HG03469 (cell line): ENCODE measurements at regions not wholly inside any gene's neighbourhood (a gene's known extent, or its start where the extent isn't known, plus 50 kb on each side); places are given as distances from the start of the nearest gene placed in this dataset.
"Not testable (repeated sequence)": the region's sequence is repeated elsewhere in the genome, so short reads cannot be mapped to it uniquely, and the experiment has no call there.

ENCODE experiments used
- ATAC-seq: cut with Tn5 transposase; IDR thresholded peaks from one replicate; pipeline ENCODE4 v1.9.1; 2021; ENCODE audit warnings: mild to moderate bottlenecking, moderate library complexity, moderate number of reproducible peaks; ENCODE audit not compliant: unreplicated experiment

DNA sequence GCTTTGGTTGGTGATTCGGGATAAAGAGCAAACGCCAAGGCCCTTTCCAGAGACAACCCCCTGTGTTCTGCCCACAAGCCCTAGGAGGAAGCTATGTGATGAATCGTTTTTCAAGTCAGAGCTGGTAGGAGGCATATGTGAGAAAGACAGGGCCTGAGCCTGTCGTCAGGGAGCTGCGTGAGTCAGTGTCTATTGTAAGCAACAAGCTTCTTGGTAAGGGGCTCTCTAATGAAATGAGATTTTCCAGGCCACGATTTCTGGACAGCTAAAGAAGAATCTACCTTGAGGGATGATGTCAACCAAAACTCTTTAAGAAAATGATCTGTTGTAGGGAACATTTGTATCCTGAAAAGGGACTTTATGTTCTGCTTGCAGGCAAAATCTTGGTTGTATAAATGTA, 318.9 kb upstream of the IL12A start:
- ATAC-seq = no peak

DNA sequence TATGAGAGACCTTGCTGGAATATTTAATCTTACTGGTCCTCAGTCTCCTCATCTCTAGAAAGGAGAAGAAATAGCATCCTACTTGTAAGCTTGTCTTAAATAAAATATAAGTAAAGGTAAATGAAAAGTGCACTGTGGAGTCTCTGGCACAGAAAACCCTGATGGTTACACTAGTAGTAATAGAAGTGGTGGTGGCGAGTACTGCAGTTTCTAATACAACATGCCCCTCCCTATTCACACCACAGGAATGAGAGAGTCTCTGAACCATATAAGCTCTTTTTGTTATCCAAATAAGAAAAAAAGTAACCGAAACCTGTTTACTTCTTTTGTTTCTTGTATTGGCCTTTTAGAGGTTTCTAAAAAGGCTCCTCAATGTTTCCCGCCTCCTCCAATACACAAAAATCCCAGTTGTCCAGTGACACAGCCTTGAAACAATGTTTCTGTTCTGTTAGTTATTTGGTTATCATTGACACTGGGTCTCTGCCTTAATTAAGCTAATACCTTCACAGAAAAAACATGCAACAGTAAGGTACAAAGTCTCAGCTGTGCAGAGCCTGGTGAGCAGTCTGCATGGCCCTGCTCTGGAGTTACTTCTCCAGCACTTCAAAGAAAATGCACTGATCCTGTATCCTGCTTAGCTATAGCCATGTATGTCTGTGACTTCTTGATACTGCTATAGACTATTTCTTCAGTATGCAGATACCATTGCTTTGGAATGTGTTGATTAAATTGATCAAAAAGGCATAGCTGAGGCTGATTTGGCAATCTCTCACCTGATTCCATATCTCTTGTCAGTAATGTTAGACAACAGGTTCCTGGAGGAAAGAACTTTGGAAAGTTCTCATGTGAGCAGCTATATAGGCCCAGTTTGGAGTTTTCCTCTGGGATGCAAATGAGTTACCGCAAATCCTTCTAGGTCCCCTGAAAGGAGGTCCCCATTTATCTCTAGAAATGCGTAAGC, 315.6 kb upstream of the IL12A start:
- no peak for ATAC-seq

DNA sequence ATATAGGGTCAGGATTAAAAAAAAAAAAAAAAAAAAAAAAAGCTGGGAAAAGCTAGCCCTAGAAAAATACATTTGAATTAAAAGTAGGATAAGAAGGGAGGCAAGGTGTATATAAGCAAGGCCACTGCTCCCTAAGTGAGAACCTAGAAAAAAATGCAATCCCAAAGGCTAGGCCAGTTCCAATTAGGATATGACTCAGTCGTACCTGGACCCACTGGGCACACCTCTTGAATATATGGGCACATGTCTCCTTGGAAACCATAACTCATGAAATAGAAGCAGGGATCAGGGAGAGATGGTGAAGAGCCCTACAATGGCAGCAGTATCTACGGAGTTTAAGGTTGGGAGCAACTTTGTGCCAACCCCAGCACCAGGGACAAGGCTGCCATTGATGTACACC, 314.1 kb upstream of the IL12A start:
- no peak for ATAC-seq

DNA sequence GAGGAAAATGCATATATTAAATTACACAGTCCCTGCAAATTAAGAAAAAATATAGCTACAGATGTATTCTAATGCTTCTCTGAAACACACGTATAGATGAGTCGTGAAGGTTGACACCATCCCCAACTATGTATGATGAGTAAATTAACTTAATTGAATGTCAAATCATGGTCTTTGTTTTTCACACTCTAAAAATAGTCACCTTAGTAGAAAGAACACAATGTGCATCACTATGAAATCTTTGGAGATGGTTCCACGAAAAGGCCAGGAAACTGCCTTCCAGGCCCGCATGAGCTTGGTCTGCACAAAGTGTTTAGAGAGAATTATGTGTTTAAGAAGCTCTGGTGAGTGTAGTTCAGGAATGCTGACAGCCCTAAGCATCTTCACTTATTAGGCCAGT, 313.4 kb upstream of the IL12A start:
- ATAC-seq = no peak

DNA sequence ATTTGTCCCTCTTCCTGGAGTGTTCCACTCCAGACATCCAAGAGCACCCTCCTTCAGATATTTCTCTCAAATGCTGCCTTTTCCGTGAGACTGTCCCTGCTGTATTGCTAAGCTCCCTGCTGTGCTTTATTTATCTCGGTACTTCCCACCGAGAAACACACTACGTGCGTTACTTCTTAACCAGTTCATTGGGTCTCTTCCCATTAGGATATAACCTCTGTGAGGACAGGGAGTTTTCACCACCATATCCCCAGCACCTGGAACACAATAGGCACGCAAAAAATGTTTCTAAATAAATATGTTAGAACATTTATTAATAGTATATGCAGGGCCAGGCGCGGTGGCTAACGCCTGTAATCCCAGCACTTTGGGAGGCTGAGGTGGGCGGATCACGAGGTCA, 308.7 kb upstream of the IL12A start:
- no peak for ATAC-seq

DNA sequence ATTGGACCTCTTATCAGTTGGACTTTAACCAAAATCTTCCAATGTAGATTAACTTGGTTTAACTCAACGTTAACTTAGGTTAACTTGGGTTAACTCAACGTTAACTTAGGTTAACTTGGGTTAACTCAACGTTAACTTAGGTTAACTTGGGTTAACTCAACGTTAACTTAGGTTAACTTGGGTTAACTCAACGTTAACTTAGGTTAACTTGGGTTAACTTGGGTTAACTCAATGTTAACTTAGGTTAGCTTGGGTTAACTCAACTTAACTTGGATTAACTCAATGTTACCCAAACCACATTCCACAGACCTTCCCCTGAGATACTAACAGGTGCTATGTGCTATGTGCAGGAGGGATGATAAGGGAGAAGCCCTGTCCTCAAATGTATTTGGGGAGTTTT, 306.9 kb upstream of the IL12A start:
- ATAC-seq = not testable (repeated sequence)

DNA sequence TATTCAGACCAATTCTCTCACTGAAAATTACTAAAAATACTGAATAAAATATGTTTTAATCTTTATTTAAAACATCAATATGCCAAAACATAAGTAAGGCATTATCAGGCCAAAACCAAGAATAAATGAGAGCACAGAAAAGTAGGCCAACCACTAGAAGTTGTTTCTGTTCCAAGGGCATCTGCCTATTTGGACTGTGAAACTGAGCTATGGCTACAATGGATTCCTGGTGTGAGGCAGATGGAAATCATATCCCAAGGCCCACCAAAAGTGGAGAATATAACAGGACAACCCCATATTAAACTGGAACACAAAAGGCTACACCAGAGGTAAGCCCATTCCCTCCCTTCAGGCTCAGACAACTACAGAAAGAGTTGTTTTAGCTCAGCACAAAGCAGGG, 302.8 kb upstream of the IL12A start:
- ATAC-seq = no peak

DNA sequence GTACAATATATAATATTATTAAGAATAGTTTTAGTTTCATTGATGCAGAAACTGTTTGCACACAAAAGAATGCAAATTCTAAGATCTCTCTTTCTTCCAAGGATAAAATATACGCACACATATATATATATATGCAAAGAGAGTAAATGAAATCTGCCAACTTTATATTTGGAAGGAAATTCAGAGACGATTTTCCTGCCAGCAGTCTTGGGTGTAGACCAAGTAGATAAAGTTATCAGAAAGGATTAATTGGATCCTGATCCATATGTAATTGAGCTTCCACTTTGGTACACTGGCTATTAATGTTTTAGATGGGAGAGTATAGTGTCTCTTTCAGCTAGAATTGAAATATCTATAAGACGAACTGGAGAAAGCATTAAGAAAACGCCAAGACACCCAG, 295.4 kb upstream of the IL12A start:
- no peak for ATAC-seq

DNA sequence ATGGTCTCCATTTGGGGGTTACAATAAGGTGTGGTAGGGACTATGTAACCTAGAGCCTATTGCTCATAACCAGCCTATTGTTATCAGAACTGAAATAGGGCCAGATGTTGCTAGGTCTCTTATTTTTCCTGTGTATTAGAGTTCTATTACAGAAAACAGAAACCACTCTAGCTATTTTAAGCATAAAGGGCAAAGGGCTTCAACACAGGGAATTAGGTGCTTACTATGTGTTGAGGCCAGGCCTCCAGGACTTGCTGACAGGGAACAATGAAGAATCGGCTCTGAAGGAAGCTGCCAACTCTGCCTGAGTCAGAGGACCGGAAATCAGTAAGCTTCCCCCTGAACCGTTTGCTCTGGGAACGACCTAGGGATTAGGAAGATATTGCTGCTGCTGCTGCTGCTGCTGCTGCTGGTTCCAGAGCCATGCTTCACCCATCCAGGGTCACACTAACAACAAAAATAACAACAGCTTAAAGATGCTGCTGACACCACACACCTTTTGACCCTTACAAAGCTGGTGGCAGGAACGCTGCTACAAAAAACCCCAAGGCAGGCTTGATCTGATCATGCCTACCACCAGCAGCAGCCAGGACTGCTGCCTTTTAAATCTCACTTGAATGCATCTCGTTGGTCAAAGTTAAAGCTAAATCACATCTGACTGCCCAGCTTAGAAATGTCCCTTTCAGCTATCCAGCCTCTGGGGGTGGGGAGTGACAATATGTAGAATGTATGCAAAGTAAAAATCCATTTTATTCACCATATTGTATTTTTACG, 276.9 kb upstream of the IL12A start:
- ATAC-seq = no peak

DNA sequence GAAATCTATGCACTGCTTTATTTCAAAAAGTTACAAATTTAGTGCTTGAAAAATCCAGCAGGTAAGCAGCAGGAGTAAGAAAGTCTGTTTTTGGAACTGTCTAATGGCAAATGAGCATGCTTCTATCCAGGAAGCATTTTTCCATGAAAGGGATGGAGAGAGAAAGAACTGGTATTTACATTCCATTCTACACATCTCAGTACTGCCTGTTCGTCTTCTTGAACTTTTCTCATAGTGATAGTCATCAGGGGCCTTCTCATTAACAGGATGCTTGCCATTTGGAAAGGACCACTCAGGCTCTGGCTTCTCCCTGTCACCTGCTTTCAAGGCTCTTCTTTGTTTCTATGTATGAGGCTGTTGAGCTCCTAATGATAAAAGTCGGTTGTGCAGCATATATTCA, 267.3 kb upstream of the IL12A start:
- ATAC-seq = no peak

DNA sequence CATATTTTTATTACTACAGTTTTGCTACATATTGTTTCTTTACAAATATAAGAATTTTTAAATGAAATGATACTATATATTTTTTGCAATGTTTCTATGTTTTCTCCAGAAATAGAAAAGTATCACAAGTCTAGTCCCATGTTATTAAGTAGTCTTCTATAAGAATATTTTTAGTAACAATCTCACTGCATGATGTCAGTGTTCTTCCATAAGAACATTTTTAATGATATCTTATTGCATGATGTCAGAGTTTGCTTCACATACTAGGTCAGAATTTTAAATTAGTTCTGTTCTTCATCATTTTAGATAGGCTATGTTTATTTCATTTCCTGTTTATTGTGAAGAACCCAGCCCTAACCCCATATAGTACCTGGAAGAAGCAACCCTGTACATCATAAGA, 265.3 kb upstream of the IL12A start:
- no peak for ATAC-seq

DNA sequence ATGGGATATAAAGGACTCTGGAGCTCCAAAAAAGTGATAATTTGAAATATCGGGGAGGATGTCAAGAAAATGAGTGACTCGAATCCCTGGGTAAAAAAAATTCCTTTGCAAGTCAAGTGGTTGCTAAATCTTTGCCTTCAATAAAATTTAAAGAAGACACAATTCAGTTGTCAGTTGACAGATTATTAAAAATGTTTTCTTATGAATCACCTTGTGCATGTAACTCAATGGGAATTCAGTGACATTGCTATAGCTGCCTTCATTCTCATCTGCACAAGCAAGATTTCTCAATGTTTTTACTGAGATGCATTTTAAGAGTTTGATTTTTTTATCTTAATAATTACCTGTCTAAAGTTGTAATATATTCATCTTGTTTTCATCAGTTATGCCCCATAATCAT, 264.0 kb upstream of the IL12A start:
- ATAC-seq = no peak

DNA sequence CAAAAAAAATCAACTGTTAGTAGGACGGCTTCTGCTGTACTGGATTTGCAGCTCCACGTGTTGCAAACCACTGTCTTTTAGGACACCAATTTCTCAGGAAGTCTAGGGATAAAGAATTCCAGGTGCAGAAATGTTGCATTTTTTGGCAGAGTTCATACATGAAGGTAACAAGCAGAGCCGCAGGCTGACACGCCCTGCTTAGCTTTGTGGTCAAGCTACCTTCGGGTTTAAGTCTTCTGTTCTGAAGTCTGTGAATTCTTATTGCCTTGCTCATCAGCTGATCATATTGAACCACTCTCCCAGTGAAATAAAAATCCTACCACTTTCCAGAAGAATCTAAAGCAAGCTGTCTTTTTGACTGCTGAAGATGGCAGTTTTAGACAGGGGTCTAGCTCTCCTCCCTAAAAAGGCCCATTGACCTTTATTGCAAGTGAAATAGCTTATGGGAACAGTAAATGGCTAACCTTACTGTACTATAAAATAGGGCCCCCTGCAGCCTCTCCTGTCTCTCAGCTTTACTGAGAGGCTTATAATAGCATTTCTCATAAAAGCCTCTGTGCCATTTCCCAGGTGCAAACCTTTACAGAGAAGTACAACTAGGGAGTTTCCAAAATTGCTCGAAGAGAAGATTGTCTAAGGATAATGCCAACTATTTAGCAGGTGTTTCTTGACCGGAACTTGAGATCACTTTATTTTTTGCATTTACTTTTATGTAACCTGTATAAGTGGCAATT, 262.2 kb upstream of the IL12A start:
- ATAC-seq = no peak

DNA sequence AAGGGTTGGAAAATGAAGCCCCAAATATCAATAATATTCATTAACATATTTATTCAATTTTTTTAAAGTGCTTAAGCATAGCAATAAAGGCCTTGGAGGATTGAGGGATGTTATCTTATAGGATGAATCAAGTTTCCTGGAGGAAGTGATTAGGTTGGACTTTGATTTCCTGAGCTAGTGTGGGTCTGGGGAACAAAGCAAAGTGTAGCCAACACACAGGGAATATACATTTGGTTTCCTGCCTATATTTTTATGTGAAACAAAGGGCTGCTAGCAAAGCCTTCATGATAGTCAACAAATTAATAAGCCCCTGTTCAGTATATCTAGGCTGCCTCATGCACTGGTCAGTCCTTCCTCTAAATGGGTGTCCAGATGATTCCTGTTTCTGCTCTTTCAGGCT, 261.1 kb upstream of the IL12A start:
- ATAC-seq = no peak

DNA sequence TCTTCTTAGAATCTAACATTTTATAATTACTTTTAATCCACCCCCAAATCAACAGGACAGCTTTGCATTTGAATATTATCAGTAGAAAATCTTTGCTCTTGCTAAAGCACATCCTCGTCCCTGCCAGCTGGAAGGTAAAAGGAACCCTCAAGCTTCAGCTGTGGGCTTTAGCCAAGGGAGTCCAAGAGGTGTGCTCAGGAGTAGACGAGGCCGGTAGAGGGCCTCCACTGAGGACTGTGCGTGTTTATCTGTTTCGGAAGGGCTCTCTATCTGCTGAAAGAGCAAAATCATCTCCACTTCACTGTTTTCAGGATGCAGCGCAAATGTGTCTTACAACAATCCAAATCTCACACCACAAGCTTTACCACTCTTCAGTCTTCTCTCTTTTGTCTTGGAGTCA, 257.4 kb upstream of the IL12A start:
- no peak for ATAC-seq

DNA sequence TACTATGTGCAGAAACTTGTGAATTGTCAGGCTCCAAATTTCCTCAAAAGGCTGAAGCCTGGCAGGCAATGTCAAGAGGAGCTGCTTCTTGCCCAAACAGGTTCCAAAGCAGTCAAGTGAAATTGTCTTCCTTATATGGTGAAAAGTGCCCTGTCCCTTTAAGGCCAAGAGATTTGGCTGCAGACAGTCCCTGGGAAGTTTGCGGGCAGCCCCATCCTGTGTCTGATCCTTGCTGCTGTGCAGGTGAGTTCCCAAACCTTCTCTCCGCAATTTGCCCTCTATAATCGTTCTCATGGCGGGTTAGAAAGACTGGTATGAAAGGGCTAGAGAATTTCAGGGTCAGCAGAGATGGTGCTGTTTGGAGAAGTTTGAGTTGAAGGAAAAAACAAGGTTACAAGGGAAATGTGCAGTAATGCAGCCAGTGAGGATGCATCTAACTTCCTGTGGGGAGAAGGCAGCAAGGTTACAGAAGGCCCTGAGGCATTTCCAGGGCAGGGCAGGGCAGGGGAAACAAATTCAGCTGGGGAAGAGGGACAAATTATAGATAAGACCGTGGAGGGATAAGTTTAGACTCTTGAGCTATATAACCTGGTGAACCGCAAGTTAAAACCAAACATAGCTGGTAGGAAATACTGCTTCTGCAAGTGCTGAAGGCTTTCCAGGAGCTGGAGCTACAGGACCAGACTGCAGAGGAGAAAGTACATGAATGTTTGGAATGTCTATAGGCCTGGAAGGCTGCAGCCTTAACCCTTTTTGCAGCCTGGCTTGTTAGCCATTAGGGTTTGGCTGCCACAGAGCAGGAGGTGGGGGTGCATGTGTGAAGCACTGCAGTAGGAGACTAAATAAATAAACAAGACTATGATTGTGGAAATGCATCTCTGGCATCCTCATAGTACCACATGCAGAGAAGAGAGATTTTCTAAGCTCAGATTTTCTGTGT, 256.2 kb upstream of the IL12A start:
- no peak for ATAC-seq

DNA sequence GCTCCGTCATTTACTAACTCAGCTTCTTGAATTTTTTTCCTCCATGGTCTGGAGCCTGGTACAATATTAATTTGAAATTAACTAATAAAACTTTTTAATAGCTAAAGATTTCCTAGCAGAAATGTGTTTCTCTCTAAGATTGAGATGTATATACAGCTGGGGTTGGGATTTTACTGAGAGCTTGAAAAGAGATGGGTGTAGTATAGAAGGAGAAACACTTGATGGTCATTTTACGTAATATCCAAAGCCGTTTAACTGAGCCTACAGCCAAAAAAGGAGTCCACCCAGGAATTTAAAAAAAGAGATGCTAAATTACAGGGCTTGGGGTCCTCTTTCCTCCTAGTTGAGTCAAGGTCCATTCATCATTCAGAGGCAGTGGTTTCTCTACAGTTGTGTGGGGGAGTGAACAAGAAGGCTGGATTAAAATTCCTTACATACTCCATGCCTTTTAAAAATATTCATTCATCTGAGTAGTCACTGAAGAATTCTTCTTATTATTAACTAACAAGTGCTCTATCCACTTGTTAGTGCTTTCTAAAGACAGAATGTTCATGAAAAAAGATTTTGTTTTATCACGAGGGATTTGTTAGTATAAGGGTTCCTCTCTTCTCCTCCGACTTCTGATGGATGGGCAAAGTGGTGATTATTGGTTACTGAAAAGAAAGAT, 255.3 kb upstream of the IL12A start:
- no peak for ATAC-seq

DNA sequence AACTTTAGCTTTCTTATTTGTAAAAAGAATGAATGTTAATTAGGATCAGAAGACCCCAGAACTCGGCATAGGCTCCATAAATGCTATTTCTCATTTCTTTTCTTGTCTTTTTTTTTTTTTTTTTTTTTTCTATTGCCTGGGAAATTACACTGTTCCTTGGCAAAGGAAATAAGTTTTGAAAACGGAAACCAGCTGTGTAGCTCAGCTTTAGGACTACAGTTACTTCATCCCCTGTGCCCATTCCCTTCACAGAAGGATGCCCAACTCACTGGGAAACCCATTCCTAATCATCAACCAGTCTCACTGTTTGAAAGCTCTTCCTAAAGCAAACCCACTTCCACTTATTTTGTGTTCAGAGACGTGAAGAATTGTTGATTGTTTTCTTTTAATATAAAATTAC, 254.0 kb upstream of the IL12A start:
- ATAC-seq = no peak

DNA sequence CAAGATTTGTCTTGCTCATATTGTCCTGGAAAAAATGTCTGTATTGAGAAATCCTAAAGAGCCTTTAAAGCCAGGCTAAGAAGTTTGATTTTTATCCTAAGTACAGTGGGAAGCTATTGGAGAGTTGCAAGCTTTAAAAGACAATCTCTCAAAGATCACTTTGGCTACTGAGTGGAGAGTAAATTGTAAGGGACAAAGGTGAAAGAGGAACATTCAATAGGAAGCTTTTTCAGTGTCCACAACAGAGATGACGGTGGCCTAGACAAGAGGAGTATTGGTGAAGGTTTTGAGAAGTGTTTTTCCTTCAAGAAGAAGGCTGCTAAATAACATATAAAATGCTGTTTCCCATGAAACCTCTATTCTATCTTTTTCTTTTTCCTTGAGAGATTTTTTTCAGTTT, 249.5 kb upstream of the IL12A start:
- ATAC-seq = no peak

DNA sequence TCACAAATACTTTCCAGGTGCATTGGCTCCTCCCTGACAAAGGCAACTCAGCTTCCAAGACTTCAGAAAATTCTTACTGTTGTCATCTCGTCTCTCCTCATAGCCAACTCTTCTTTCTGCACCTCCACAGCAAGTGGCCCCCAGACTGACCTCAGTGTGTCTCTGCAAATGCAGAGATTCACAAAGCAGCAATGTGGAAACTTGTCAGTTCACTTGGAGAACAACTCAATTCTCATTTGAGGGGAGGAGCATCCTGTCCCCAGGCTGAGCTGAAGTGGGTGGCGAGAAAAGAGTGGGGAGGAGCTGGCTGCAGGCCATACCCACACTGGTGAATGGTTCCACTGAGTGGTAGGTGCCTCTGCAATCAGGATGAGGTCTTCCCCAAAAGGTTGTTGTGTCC, 248.7 kb upstream of the IL12A start:
- ATAC-seq = no peak
